GM06990 (cell line): ENCODE measurements at regions not wholly inside any gene's neighbourhood (a gene's known extent, or its start where the extent isn't known, plus 50 kb on each side); places are given as distances from the start of the nearest gene placed in this dataset.

Experiments used
- DNase-seq: peaks from one replicate; pipeline ENCODE4 v3.0.0-alpha.2; 2011; ENCODE audit not compliant: insufficient read length; ENCODE audit errors: extremely low read depth
- H3K27me3 ChIP-seq: replicated peaks from 2 replicates; pipeline ENCODE4 v1.6.0; 2011; ENCODE audit warnings: low read length; ENCODE audit not compliant: control insufficient read depth, insufficient read depth
- H3K36me3 ChIP-seq: 2 replicates; pipeline ENCODE4 v1.5.1; 2011; ENCODE audit warnings: low read length; ENCODE audit not compliant: control insufficient read depth, insufficient read depth
- H3K4me3 ChIP-seq: replicated peaks from 2 replicates; pipeline ENCODE4 v1.5.1; 2011; ENCODE audit warnings: low read depth, mild to moderate bottlenecking, control low read depth, low read length
- CTCF ChIP-seq: IDR thresholded peaks from 2 replicates; pipeline ENCODE4 v1.5.1; 2011; ENCODE audit warnings: low read length, control low read depth, mild to moderate bottlenecking, inconsistent platforms; ENCODE audit not compliant: insufficient read depth, poor library complexity, severe bottlenecking

GRCh38 chr21:24316277-24316922 is 1290.9 kb downstream of the MRPL39 start:
- no peak for TF ChIP-seq CTCF
- Histone ChIP-seq H3K4me3 (no peak overlapping the region), H3K36me3 (no peaks in the 10 kb centered on the region), H3K27me3 (no peaks in the 10 kb centered on the region)
- DNase-seq = no peak

DNA sequence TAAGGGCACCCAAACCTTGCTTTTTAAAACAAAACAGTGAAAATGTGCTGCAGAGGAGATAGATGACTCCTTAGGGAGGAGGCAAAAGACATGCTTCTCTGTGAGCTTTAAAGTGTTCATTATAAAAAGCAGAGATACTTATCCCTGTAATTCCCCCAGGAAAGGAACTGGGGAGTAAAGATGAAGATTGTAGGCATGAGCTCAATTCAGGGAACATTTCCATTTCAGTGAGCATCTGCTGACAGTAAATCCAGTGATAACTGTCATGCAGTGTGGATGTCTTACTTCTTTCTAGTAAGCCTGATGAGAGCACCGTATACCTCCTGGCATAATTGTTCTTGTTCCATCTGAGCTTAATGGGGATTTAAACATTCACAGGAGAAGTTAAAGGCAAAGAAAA is 1296.5 kb downstream of the MRPL39 start:
- Histone ChIP-seq H3K4me3 (no peak overlapping the region), H3K36me3 (no peaks in the 10 kb centered on the region), H3K27me3 (no peaks in the 10 kb centered on the region)
- no peak for TF ChIP-seq CTCF
- no peak for DNase-seq

- Histone ChIP-seq H3K27me3 (no peaks in the 10 kb centered on the region), H3K4me3 (no peak overlapping the region), H3K36me3 (no peaks in the 10 kb centered on the region)
- no peak for TF ChIP-seq CTCF
- no peak for DNase-seq
Observed at GRCh38 chr21:24308183-24308582, 1299.1 kb downstream of the MRPL39 start.

GRCh38 chr21:24302400-24302799 is 1304.9 kb downstream of the MRPL39 start:
- no peaks in the 10 kb centered on the region for H3K27me3 ChIP-seq
- DNase-seq = no peak
- TF ChIP-seq CTCF = no peak
- no peak overlapping the region for H3K4me3 ChIP-seq
- no peaks in the 10 kb centered on the region for H3K36me3 ChIP-seq

DNA sequence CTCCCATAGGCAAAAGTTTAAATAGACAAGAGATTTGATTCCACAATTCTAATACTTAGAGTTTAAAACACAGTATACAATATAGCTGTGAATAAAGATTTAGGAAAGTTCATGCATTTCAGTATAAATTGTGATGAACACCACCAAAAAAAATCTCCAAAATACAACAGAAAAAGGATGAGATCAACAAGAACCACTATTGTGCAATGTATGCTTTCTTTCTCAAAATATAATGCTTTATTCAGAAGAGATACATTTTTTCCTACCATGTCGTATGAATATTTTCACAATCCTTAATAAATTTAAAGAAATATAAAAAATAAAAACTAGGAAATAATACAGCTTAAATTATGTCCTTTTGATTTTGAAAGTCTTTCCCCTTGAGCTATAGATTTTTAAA is 1309.2 kb downstream of the MRPL39 start:
- Histone ChIP-seq H3K4me3 (no peak overlapping the region), H3K27me3 (no peaks in the 10 kb centered on the region), H3K36me3 (no peaks in the 10 kb centered on the region)
- no peak for DNase-seq
- TF ChIP-seq CTCF = no peak

DNA sequence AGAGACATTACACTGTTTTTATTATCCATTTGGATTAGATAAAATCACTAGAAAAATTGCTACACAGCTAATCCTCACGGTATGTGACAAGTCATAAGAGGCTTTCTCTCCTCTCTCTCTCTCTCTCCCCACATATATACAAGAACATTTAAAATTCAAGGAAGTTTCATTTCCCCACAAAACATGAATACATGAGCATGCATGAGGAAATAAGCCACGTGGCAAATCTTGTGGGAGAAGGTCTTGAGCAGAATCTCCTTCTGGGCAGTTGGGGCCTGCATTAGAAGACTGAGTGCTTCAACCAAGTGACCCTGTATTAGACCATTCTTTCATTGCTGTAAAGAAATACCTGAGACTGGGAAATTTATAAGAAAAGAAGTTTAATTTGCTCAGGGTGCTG is 1313.1 kb downstream of the MRPL39 start:
- H3K4me3 ChIP-seq = no peak overlapping the region
- DNase-seq = no peak
- no peaks in the 10 kb centered on the region for H3K27me3 ChIP-seq
- H3K36me3 ChIP-seq = no peaks in the 10 kb centered on the region
- no peak for TF ChIP-seq CTCF
